PC-9 (cell line): ENCODE measurements at regions not wholly inside any gene's neighbourhood (a gene's known extent, or its start where the extent isn't known, plus 50 kb on each side); places are given as distances from the start of the nearest gene placed in this dataset.

ENCODE experiments used
- CTCF ChIP-seq: fragments of 200-600 bp; sonication (generic); conservative IDR thresholded peaks from 2 replicates; pipeline ENCODE4 v1.6.1; 2017; ENCODE audit warnings: mixed run types, antibody characterized with exemption, mild to moderate bottlenecking, moderate library complexity
- EZH2 ChIP-seq: fragments of 200-600 bp; sonication (generic); IDR thresholded peaks from 2 replicates; pipeline ENCODE4 v1.8.0; 2017; ENCODE audit warnings: antibody characterized with exemption, low read depth

DNA sequence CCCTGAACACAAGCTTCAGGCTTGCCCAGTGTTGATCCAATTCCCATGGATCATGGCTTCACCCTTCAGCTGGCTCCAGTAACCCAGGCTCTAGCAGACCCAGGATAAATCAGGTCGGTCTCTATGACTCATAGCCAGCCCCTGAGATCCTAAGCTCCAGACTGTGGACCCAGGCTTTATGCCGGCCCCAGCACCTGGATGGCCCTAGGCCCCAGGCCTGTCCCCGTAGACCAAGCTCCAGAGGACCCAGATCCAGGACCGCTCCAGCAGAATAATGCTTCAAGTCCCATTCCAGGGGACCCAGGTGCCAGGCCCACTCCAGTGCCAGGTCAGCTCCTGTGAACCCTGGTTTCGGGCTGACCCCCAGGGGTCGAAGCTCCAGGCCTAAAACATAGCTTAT is 1589.9 kb upstream of the DDX18 start:
- TF ChIP-seq CTCF (no peak), EZH2 (no peak)
